Endothelial cell of umbilical vein (primary cell): ENCODE measurements at regions not wholly inside any gene's neighbourhood (a gene's known extent, or its start where the extent isn't known, plus 50 kb on each side); places are given as distances from the start of the nearest gene placed in this dataset.

ENCODE experiments used
- BruUV-seq: library from RNA; stranded (reverse); fragments of 400-500 nt; replicated peaks from 2 replicates; lab custom pipeline; 2021; lab: Mats Ljungman, UMichigan
- CTCF ChIA-PET: fragments of 300-600, 350-600 bp; sonication (Branson Sonifier 250); formaldehyde crosslinking; loops from one replicate; lab custom pipeline; 2021; ENCODE audit warnings: antibody characterized with exemption, inconsistent platforms; lab: Charles Lee
- POLR2A ChIA-PET: fragments of 300-600, 350-600 bp; sonication (Branson Sonifier 250); formaldehyde crosslinking; loops from one replicate; lab custom pipeline; 2021; ENCODE audit warnings: antibody characterized with exemption, inconsistent platforms; lab: Charles Lee
- DNase-seq: peaks from one replicate; pipeline ENCODE4 v3.0.0-alpha.2; 2011; ENCODE audit warnings: low read depth, low spot score
- FAIRE-seq: peaks from 2 replicates; lab custom pipeline; 2011; peaks lifted over from hg19 to GRCh38; lab: Jason Lieb, UNC
- H2AFZ ChIP-seq: 2 replicates; pipeline ENCODE4 v1.6.0; 2012; ENCODE audit warnings: low read depth, low read length, control low read depth, inconsistent platforms
- H3K27ac ChIP-seq: 2 replicates; pipeline ENCODE4 v1.5.1; 2011; ENCODE audit warnings: low read depth, mild to moderate bottlenecking, control low read depth, low read length, moderate library complexity; ENCODE audit not compliant: insufficient read depth
- H3K27me3 ChIP-seq, 2 experiments: 2 replicates each; pipeline versions ENCODE4 v1.6.0 to v1.6.1; 2011; ENCODE audit warnings: low read length in 2 of 2, mixed read lengths in 1 of 2; ENCODE audit not compliant: control insufficient read depth in 2 of 2, insufficient read depth in 2 of 2
- H3K36me3 ChIP-seq, 2 experiments: 2 replicates in 1 of 2; 3 replicates in 1 of 2; pipeline ENCODE4 v1.5.1; 2011; ENCODE audit warnings: low read length in 2 of 2, mild to moderate bottlenecking in 1 of 2, moderate library complexity in 1 of 2; ENCODE audit not compliant: control insufficient read depth in 2 of 2, insufficient read depth in 2 of 2; ENCODE audit errors: extremely low read depth in 1 of 2
- H3K4me1 ChIP-seq: 3 replicates; pipeline ENCODE4 v1.5.1; 2011; ENCODE audit warnings: mild to moderate bottlenecking, low read length; ENCODE audit not compliant: control insufficient read depth, insufficient read depth; ENCODE audit errors: extremely low read depth
- H3K4me2 ChIP-seq: 2 replicates; pipeline ENCODE4 v1.6.1; 2011; ENCODE audit warnings: low read length, control low read depth, mixed read lengths; ENCODE audit not compliant: insufficient read depth
- H3K4me3 ChIP-seq, 3 experiments: fragments of 200-600 bp in 1 of 3; sonication (generic), shearing (Covaris generic) in 1 of 3; replicated peaks in 1 of 3; 2 replicates each; pipeline ENCODE4 v1.5.1; 2011 to 2016; ENCODE audit warnings: control low read depth in 3 of 3, low read length in 3 of 3, mild to moderate bottlenecking in 2 of 3, inconsistent platforms in 1 of 3, low read depth in 1 of 3, moderate library complexity in 1 of 3; ENCODE audit not compliant: insufficient read depth in 1 of 3
- H3K79me2 ChIP-seq: 2 replicates; pipeline ENCODE4 v1.6.0; 2012; ENCODE audit warnings: low read length, inconsistent platforms; ENCODE audit not compliant: control insufficient read depth, insufficient read depth
- H3K9ac ChIP-seq: replicated peaks from 2 replicates; pipeline ENCODE3; 2011; ENCODE audit warnings: low read length, control low read depth; ENCODE audit not compliant: insufficient read depth; ENCODE audit errors: extremely low read depth
- H3K9me1 ChIP-seq: replicated peaks from 3 replicates; pipeline ENCODE4 v1.6.0; 2011; ENCODE audit warnings: mild to moderate bottlenecking, low read length; ENCODE audit not compliant: control insufficient read depth, insufficient read depth; ENCODE audit errors: extremely low read depth
- H3K9me3 ChIP-seq: replicated peaks from 2 replicates; pipeline ENCODE4 v1.5.1; 2012; ENCODE audit warnings: low read length, inconsistent platforms; ENCODE audit not compliant: control insufficient read depth, insufficient read depth
- H4K20me1 ChIP-seq: replicated peaks from 2 replicates; pipeline ENCODE3; 2011; ENCODE audit warnings: mild to moderate bottlenecking, low read length; ENCODE audit not compliant: control insufficient read depth, insufficient read depth; ENCODE audit errors: extremely low read depth
- CTCF ChIP-seq, 2 donors: IDR thresholded peaks; 1 replicate in 1 of 2; 2 replicates in 1 of 2; pipeline ENCODE4 v1.5.1; 2011; ENCODE audit warnings: low read length in 2 of 2, mild to moderate bottlenecking in 2 of 2, moderate library complexity in 2 of 2, control low read depth in 1 of 2, inconsistent platforms in 1 of 2, low read depth in 1 of 2; ENCODE audit not compliant: insufficient read depth in 1 of 2; ENCODE audit errors: extremely low read depth in 1 of 2
- EZH2 ChIP-seq: IDR thresholded peaks from 2 replicates; pipeline ENCODE4 v1.6.1; 2012; ENCODE audit warnings: borderline replicate concordance, low read depth, mild to moderate bottlenecking, moderate library complexity, low read length, inconsistent platforms; ENCODE audit not compliant: severe bottlenecking
- FOS ChIP-seq: IDR thresholded peaks from 2 replicates; pipeline ENCODE4 v1.6.1; 2011; ENCODE audit warnings: mild to moderate bottlenecking, low read length, moderate library complexity, borderline replicate concordance; ENCODE audit not compliant: insufficient read depth
- GATA2 ChIP-seq: IDR thresholded peaks from 2 replicates; pipeline ENCODE4 v1.7.0; 2011; ENCODE audit warnings: low read depth, mild to moderate bottlenecking, moderate library complexity, mixed read lengths, low read length; ENCODE audit not compliant: insufficient read length, insufficient read depth
- JUN ChIP-seq: IDR thresholded peaks from 2 replicates; pipeline ENCODE4 v1.6.1; 2011; ENCODE audit warnings: borderline replicate concordance, low read depth; ENCODE audit not compliant: insufficient read length, insufficient read depth
- MAX ChIP-seq: IDR thresholded peaks from 2 replicates; pipeline ENCODE4 v1.6.1; 2011; ENCODE audit not compliant: insufficient read depth, insufficient read length
- MYC ChIP-seq: IDR thresholded peaks from one replicate; pipeline ENCODE4 v1.6.1; 2011; ENCODE audit warnings: mild to moderate bottlenecking, low read depth, low read length
- POLR2A ChIP-seq: IDR thresholded peaks from 2 replicates; pipeline ENCODE4 v1.6.1; 2012; ENCODE audit warnings: low read depth, mild to moderate bottlenecking, control low read depth, low read length
- POLR2AphosphoS5 ChIP-seq: IDR thresholded peaks from 2 replicates; pipeline ENCODE4 v1.6.1; 2012; ENCODE audit warnings: low read depth, mild to moderate bottlenecking, control low read depth, low read length, moderate library complexity; ENCODE audit not compliant: insufficient read depth
- dilution Hi-C: fragments of 300-500 bp; cut with MboI; formaldehyde crosslinking; loops from one replicate; pipeline ENCODE4 v1.15.0; 2019; ENCODE audit warnings: low sequenced_read_pairs; ENCODE audit not compliant: extremely low pct_ligation_motif_present
- intact Hi-C: fragments of 100-400 bp; cut with micrococcal nuclease; formaldehyde crosslinking; loops from one replicate; pipeline ENCODE4 v1.10.0; 2022

GRCh38 chr18:63067939-63068338, 251.6 kb downstream of the BCL2 start:
- TF ChIP-seq EZH2 (no peak), POLR2AphosphoS5 (no peak), FOS (no peak), CTCF (IDR thresholded peaks at IDR 0.05; ENCODE audit: extremely low read depth in 1 of 2, insufficient read depth in 1 of 2, low read depth in 1 of 2, low read length in 2 of 2) (no peak), POLR2A (no peak), MYC (no peak), JUN (no peak), GATA2 (no peak), MAX (no peak)
- no peak overlapping the region for H2AFZ ChIP-seq
- no TSS peak for BruUV-seq
- no peak overlapping the region for H3K4me3 ChIP-seq
- H3K27ac ChIP-seq, result no peak overlapping the region
- H3K4me2 ChIP-seq, result no peak overlapping the region
- no peaks in the 10 kb centered on the region for H3K79me2 ChIP-seq
- intact Hi-C loops (no loop called here), dilution Hi-C loops (no loop called here)
- no peaks in the 10 kb centered on the region for H3K4me1 ChIP-seq
- H4K20me1 ChIP-seq, result no peaks in the 10 kb centered on the region
- H3K9me1 ChIP-seq, result no peaks in the 10 kb centered on the region
- H3K27me3 ChIP-seq, result peaks cover 0 to 5% of the 10 kb centered on the region in 2 experiments
- POLR2A ChIA-PET, result no interaction called here
- no peaks in the 10 kb centered on the region for H3K36me3 ChIP-seq
- H3K9ac ChIP-seq, result no peak overlapping the region
- CTCF ChIA-PET, result no interaction called here
- FAIRE-seq, result no peak
- DNase-seq, result no peak
- H3K9me3 ChIP-seq, result no peaks in the 10 kb centered on the region
